ENCODE measurements at regions not wholly inside any gene's neighbourhood (a gene's known extent, or its start where the extent isn't known, plus 50 kb on each side); places are given as distances from the start of the nearest gene placed in this dataset.

DNA sequence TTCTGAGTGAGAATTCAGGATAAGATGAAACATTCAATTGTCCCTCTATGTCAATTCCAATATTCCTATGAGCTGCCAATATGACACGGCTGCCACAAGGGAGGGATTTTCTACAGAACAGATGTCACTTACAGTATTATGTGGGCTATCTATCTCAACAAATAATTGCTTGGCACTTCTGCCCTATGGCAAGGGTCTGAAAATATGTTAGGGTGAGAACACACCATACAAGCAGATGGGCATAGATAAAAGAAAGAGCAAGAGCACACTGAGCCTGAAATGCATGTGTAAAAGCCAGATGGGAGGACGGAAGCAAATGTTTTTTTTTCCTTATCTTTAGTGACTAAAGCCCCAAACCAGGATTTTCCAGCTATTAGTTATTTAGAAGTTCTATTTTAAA is 70.1 kb upstream of the TFEC start:
- Histone ChIP-seq H3K9me3 (ENCODE audit: insufficient read depth, low read depth, low read length) (no peaks in the 10 kb centered on the region), H3K36me3 (ENCODE audit: insufficient read depth, low read length) (no peaks in the 10 kb centered on the region), H3K4me1 (ENCODE audit: insufficient read depth, low read length) (peaks cover 21% of the 10 kb centered on the region), H2AFZ (ENCODE audit: low read depth, low read length) (no peak overlapping the region), H3K4me3 (ENCODE audit: insufficient read depth, low read depth, low read length) (no peak overlapping the region), H3K27ac (ENCODE audit: low read depth, low read length) (peak overlapping the region; percentile 51), H3K79me2 (ENCODE audit: insufficient read depth, low read length) (no peaks in the 10 kb centered on the region), H3K27me3 (ENCODE audit: insufficient read depth, low read length) (no peaks in the 10 kb centered on the region), H3K9ac (ENCODE audit: low read length) (no peak overlapping the region), H3K4me2 (ENCODE audit: low read length) (no peak overlapping the region), H4K20me1 (ENCODE audit: insufficient read depth, low read length) (no peaks in the 10 kb centered on the region)
- H3K4me1 Mint-ChIP-seq (ENCODE audit: low read depth, unreplicated experiment), result peaks cover 14% of the 10 kb centered on the region
- no peak overlapping the region for H3K27ac Mint-ChIP-seq (ENCODE audit: unreplicated experiment)
- no peaks in the 10 kb centered on the region for H3K27me3 Mint-ChIP-seq (ENCODE audit: low read depth, unreplicated experiment)
- no peak for TF ChIP-seq EZH2 (IDR thresholded peaks at IDR 0.05; ENCODE audit: insufficient read depth, low read length)
- no peak for TF ChIP-seq CTCF (IDR thresholded peaks at IDR 0.05; ENCODE audit: insufficient read depth, low read depth, low read length)
- FAIRE-seq (no peak), DNase-seq (ENCODE audit: low read depth) (peak; percentile 9)
- no peaks in the 10 kb centered on the region for H3K9me3 Mint-ChIP-seq (ENCODE audit: unreplicated experiment)
- H3K4me3 Mint-ChIP-seq (ENCODE audit: unreplicated experiment), result no peak overlapping the region
- H3K36me3 Mint-ChIP-seq (ENCODE audit: low read depth, unreplicated experiment), result no peaks in the 10 kb centered on the region

GRCh38 chr7:116101704-116102103 is 71.1 kb upstream of the TFEC start:
- Histone ChIP-seq H3K9ac (ENCODE audit: low read length) (peak overlapping the region; percentile 41), H3K27me3 (ENCODE audit: insufficient read depth, low read length) (no peaks in the 10 kb centered on the region), H2AFZ (ENCODE audit: low read depth, low read length) (no peak overlapping the region), H3K9me3 (ENCODE audit: insufficient read depth, low read depth, low read length) (no peaks in the 10 kb centered on the region), H3K36me3 (ENCODE audit: insufficient read depth, low read length) (no peaks in the 10 kb centered on the region), H3K27ac (ENCODE audit: low read depth, low read length) (peak overlapping the region; percentile 51), H4K20me1 (ENCODE audit: insufficient read depth, low read length) (no peaks in the 10 kb centered on the region), H3K4me2 (ENCODE audit: low read length) (no peak overlapping the region), H3K4me1 (ENCODE audit: insufficient read depth, low read length) (peaks cover 21% of the 10 kb centered on the region), H3K79me2 (ENCODE audit: insufficient read depth, low read length) (no peaks in the 10 kb centered on the region), H3K4me3 (ENCODE audit: insufficient read depth, low read depth, low read length) (no peak overlapping the region)
- FAIRE-seq, result no peak
- peak; percentile 55 for DNase-seq (ENCODE audit: low read depth)
- Mint-ChIP-seq H3K9me3 (ENCODE audit: unreplicated experiment) (no peaks in the 10 kb centered on the region), H3K4me1 (ENCODE audit: low read depth, unreplicated experiment) (peaks cover 14% of the 10 kb centered on the region), H3K27ac (ENCODE audit: unreplicated experiment) (no peak overlapping the region), H3K36me3 (ENCODE audit: low read depth, unreplicated experiment) (no peaks in the 10 kb centered on the region), H3K27me3 (ENCODE audit: low read depth, unreplicated experiment) (no peaks in the 10 kb centered on the region), H3K4me3 (ENCODE audit: unreplicated experiment) (no peak overlapping the region)
- TF ChIP-seq CTCF (IDR thresholded peaks at IDR 0.05; ENCODE audit: insufficient read depth, low read depth, low read length), result no peak
- no peak for TF ChIP-seq EZH2 (IDR thresholded peaks at IDR 0.05; ENCODE audit: insufficient read depth, low read length)

DNA sequence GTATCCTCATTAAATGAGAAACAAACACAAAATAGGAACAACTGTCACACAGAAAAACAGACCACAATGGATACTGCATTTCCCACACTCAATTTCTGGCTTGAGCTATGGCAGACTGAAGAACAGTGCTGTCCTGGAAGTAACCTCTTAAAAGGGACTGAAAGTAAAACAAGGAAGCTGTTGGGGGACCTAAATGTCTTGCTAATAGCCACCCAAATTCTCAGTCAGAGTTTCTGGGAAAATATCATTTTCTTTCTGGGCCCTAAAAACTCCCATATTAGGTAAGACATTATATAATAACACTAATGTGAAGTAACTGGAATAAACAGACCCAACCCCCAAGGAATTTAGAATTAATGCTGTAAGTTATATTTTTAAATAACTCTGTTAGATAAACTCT is 80.9 kb upstream of the TFEC start:
- Histone ChIP-seq H3K4me2 (ENCODE audit: low read length) (no peak overlapping the region), H3K79me2 (ENCODE audit: insufficient read depth, low read length) (no peaks in the 10 kb centered on the region), H3K4me3 (ENCODE audit: insufficient read depth, low read depth, low read length) (no peak overlapping the region), H3K27ac (ENCODE audit: low read depth, low read length) (no peak overlapping the region), H3K9ac (ENCODE audit: low read length) (no peak overlapping the region), H3K9me3 (ENCODE audit: insufficient read depth, low read depth, low read length) (no peaks in the 10 kb centered on the region), H4K20me1 (ENCODE audit: insufficient read depth, low read length) (no peaks in the 10 kb centered on the region), H3K4me1 (ENCODE audit: insufficient read depth, low read length) (no peaks in the 10 kb centered on the region), H3K27me3 (ENCODE audit: insufficient read depth, low read length) (no peaks in the 10 kb centered on the region), H3K36me3 (ENCODE audit: insufficient read depth, low read length) (no peaks in the 10 kb centered on the region), H2AFZ (ENCODE audit: low read depth, low read length) (no peak overlapping the region)
- DNase-seq (ENCODE audit: low read depth), result no peak
- no peaks in the 10 kb centered on the region for H3K36me3 Mint-ChIP-seq (ENCODE audit: low read depth, unreplicated experiment)
- FAIRE-seq, result no peak
- no peak overlapping the region for H3K27ac Mint-ChIP-seq (ENCODE audit: unreplicated experiment)
- no peak overlapping the region for H3K4me3 Mint-ChIP-seq (ENCODE audit: unreplicated experiment)
- no peaks in the 10 kb centered on the region for H3K9me3 Mint-ChIP-seq (ENCODE audit: unreplicated experiment)
- H3K4me1 Mint-ChIP-seq (ENCODE audit: low read depth, unreplicated experiment), result peaks cover 3% of the 10 kb centered on the region
- H3K27me3 Mint-ChIP-seq (ENCODE audit: low read depth, unreplicated experiment), result no peaks in the 10 kb centered on the region
- no peak for TF ChIP-seq CTCF (IDR thresholded peaks at IDR 0.05; ENCODE audit: insufficient read depth, low read depth, low read length)
- no peak for TF ChIP-seq EZH2 (IDR thresholded peaks at IDR 0.05; ENCODE audit: insufficient read depth, low read length)
